ENCODE measurements at regions not wholly inside any gene's neighbourhood (a gene's known extent, or its start where the extent isn't known, plus 50 kb on each side); places are given as distances from the start of the nearest gene placed in this dataset.

- TF ChIP-seq, protein P1, sequence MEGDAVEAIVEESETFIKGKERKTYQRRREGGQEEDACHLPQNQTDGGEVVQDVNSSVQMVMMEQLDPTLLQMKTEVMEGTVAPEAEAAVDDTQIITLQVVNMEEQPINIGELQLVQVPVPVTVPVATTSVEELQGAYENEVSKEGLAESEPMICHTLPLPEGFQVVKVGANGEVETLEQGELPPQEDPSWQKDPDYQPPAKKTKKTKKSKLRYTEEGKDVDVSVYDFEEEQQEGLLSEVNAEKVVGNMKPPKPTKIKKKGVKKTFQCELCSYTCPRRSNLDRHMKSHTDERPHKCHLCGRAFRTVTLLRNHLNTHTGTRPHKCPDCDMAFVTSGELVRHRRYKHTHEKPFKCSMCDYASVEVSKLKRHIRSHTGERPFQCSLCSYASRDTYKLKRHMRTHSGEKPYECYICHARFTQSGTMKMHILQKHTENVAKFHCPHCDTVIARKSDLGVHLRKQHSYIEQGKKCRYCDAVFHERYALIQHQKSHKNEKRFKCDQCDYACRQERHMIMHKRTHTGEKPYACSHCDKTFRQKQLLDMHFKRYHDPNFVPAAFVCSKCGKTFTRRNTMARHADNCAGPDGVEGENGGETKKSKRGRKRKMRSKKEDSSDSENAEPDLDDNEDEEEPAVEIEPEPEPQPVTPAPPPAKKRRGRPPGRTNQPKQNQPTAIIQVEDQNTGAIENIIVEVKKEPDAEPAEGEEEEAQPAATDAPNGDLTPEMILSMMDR (IDR thresholded peaks at IDR 0.05), result no peak
- TF ChIP-seq POLR2A (IDR thresholded peaks at IDR 0.05), result no peak
Observed at GRCh38 chrX:87078231-87078630, 439.4 kb upstream of the KLHL4 start.

Data from heart left ventricle (tissue), 13 donors.